H4 (cell line): ENCODE measurements at regions not wholly inside any gene's neighbourhood (a gene's known extent, or its start where the extent isn't known, plus 50 kb on each side); places are given as distances from the start of the nearest gene placed in this dataset.
"Not testable (repeated sequence)": the region's sequence is repeated elsewhere in the genome, so short reads cannot be mapped to it uniquely, and the experiment has no call there.

Experiments
- DNase-seq: peaks from one replicate; pipeline ENCODE4 v3.0.0-alpha.2; 2015; ENCODE audit warnings: low spot score

GRCh38 chr10:123270221-123270620 is 116.0 kb downstream of the BUB3 start:
- peak; percentile 32 for DNase-seq

GRCh38 chr10:123270806-123271205 is 116.6 kb downstream of the BUB3 start:
- no peak for DNase-seq

- no peak for DNase-seq
Observed at GRCh38 chr10:123272171-123272570, 118.0 kb downstream of the BUB3 start.

- no peak for DNase-seq
Observed at GRCh38 chr10:123274306-123275135, 120.3 kb downstream of the BUB3 start.

- no peak for DNase-seq
Observed at GRCh38 chr10:123275136-123275564, 120.9 kb downstream of the BUB3 start.

GRCh38 chr10:123278445-123278844 is 124.2 kb downstream of the BUB3 start:
- DNase-seq, result no peak

GRCh38 chr10:123283371-123283770 is 129.2 kb downstream of the BUB3 start:
- DNase-seq, result not testable (repeated sequence)

- DNase-seq, result no peak
Observed at GRCh38 chr10:123284022-123284421, 129.8 kb downstream of the BUB3 start.

GRCh38 chr10:123287594-123288247 is 133.5 kb downstream of the BUB3 start:
- no peak for DNase-seq

- no peak for DNase-seq
Observed at GRCh38 chr10:123289432-123289831, 135.2 kb downstream of the BUB3 start.

GRCh38 chr10:123294109-123294508 is 139.9 kb downstream of the BUB3 start:
- no peak for DNase-seq

- DNase-seq, result no peak
Observed at GRCh38 chr10:123294886-123295285, 140.7 kb downstream of the BUB3 start.

- no peak for DNase-seq
Observed at GRCh38 chr10:123295644-123296043, 141.4 kb downstream of the BUB3 start.

GRCh38 chr10:123297175-123297574 is 143.0 kb downstream of the BUB3 start:
- DNase-seq, result no peak

GRCh38 chr10:123298583-123298982 is 144.4 kb downstream of the BUB3 start:
- DNase-seq, result no peak

- DNase-seq, result no peak
Observed at GRCh38 chr10:123299598-123299997, 145.4 kb downstream of the BUB3 start.

- peak; percentile 45 for DNase-seq
Observed at GRCh38 chr10:123301077-123301857, 147.1 kb downstream of the BUB3 start.

- no peak for DNase-seq
Observed at GRCh38 chr10:123303581-123304337, 149.6 kb downstream of the BUB3 start.

GRCh38 chr10:123305671-123306070 is 151.5 kb downstream of the BUB3 start:
- no peak for DNase-seq

GRCh38 chr10:123306290-123306689 is 152.1 kb downstream of the BUB3 start:
- DNase-seq, result no peak

- no peak for DNase-seq
Observed at GRCh38 chr10:123309731-123310130, 155.5 kb downstream of the BUB3 start.

GRCh38 chr10:123316776-123317175 is 162.6 kb downstream of the BUB3 start:
- DNase-seq, result no peak
